Endothelial cell (in vitro differentiated cells): ENCODE measurements at regions not wholly inside any gene's neighbourhood (a gene's known extent, or its start where the extent isn't known, plus 50 kb on each side); places are given as distances from the start of the nearest gene placed in this dataset.
"Not testable (repeated sequence)": the region's sequence is repeated elsewhere in the genome, so short reads cannot be mapped to it uniquely, and the experiment has no call there.

ENCODE experiments used
- DNase-seq: peaks from one replicate; pipeline ENCODE4 v3.0.0; 2021; ENCODE audit warnings: low spot score
- H3K27ac Mint-ChIP-seq: one replicate; pipeline ENCODE4 v1.8.0; 2021; ENCODE audit warnings: mixed read lengths, inconsistent platforms; ENCODE audit not compliant: unreplicated experiment
- H3K27me3 Mint-ChIP-seq: one replicate; pipeline ENCODE4 v1.8.0; 2021; ENCODE audit warnings: mild to moderate bottlenecking, moderate library complexity, mixed read lengths, inconsistent platforms; ENCODE audit not compliant: unreplicated experiment
- H3K36me3 Mint-ChIP-seq: one replicate; pipeline ENCODE4 v1.8.0; 2021; ENCODE audit warnings: mild to moderate bottlenecking, low read depth, mixed read lengths, inconsistent platforms; ENCODE audit not compliant: unreplicated experiment
- H3K4me1 Mint-ChIP-seq: one replicate; pipeline ENCODE4 v1.8.0; 2021; ENCODE audit warnings: mild to moderate bottlenecking, mixed read lengths, inconsistent platforms; ENCODE audit not compliant: unreplicated experiment
- H3K4me3 Mint-ChIP-seq: one replicate; pipeline ENCODE4 v1.8.0; 2021; ENCODE audit warnings: mild to moderate bottlenecking, mixed read lengths, inconsistent platforms; ENCODE audit not compliant: unreplicated experiment
- H3K9me3 Mint-ChIP-seq: one replicate; pipeline ENCODE4 v1.8.0; 2021; ENCODE audit warnings: mixed read lengths, inconsistent platforms; ENCODE audit not compliant: unreplicated experiment
- CTCF ChIP-seq: fragments of 200-600 bp; sonication (generic); IDR thresholded peaks from one replicate; pipeline ENCODE4 v1.5.0; 2021; ENCODE audit warnings: antibody characterized with exemption; ENCODE audit not compliant: unreplicated experiment

GRCh38 chr6:150775415-150776203 is 89.9 kb upstream of the MTHFD1L start:
- Mint-ChIP-seq H3K9me3 (peaks cover 5% of the 10 kb centered on the region), H3K4me3 (peak overlapping the region; percentile 68), H3K27me3 (peaks cover 12% of the 10 kb centered on the region), H3K36me3 (peaks cover 52% of the 10 kb centered on the region), H3K27ac (peak overlapping the region; percentile 26), H3K4me1 (peaks cover 19% of the 10 kb centered on the region)
- no peak for TF ChIP-seq CTCF
- peak; percentile 26 for DNase-seq

GRCh38 chr6:150777736-150778135 is 87.8 kb upstream of the MTHFD1L start:
- H3K4me3 Mint-ChIP-seq: peak overlapping the region; percentile 82
- peak overlapping the region; percentile 59 for H3K27ac Mint-ChIP-seq
- H3K36me3 Mint-ChIP-seq: peaks cover 52% of the 10 kb centered on the region
- TF ChIP-seq CTCF: no peak
- no peak for DNase-seq
- peaks cover 5% of the 10 kb centered on the region for H3K9me3 Mint-ChIP-seq
- peaks cover 23% of the 10 kb centered on the region for H3K4me1 Mint-ChIP-seq
- H3K27me3 Mint-ChIP-seq: peaks cover 11% of the 10 kb centered on the region

GRCh38 chr6:150783813-150784212 is 81.7 kb upstream of the MTHFD1L start:
- Mint-ChIP-seq H3K4me1 (peaks cover 8% of the 10 kb centered on the region), H3K9me3 (no peaks in the 10 kb centered on the region), H3K36me3 (peaks cover 45% of the 10 kb centered on the region), H3K27ac (no peak overlapping the region), H3K4me3 (no peak overlapping the region), H3K27me3 (peaks cover 8% of the 10 kb centered on the region)
- TF ChIP-seq CTCF: no peak
- DNase-seq: no peak

- no peak for DNase-seq
- Mint-ChIP-seq H3K27me3 (peaks cover 15% of the 10 kb centered on the region), H3K4me3 (no peak overlapping the region), H3K36me3 (peaks cover 56% of the 10 kb centered on the region), H3K9me3 (no peaks in the 10 kb centered on the region), H3K4me1 (peaks cover 7% of the 10 kb centered on the region), H3K27ac (no peak overlapping the region)
- no peak for TF ChIP-seq CTCF
These were observed 78.1 kb upstream of the MTHFD1L start for GRCh38 chr6:150787429-150787828.

- H3K27ac Mint-ChIP-seq: no peak overlapping the region
- TF ChIP-seq CTCF: no peak
- H3K9me3 Mint-ChIP-seq: no peaks in the 10 kb centered on the region
- H3K4me3 Mint-ChIP-seq: no peak overlapping the region
- H3K27me3 Mint-ChIP-seq: peaks cover 15% of the 10 kb centered on the region
- no peak for DNase-seq
- peaks cover 54% of the 10 kb centered on the region for H3K36me3 Mint-ChIP-seq
- peaks cover under 1% of the 10 kb centered on the region for H3K4me1 Mint-ChIP-seq
These were observed 77.4 kb upstream of the MTHFD1L start for GRCh38 chr6:150788089-150788488.

GRCh38 chr6:150789906-150790305 is 75.6 kb upstream of the MTHFD1L start:
- H3K4me3 Mint-ChIP-seq: peak overlapping the region; percentile 21

More at GRCh38 chr6:150789906-150790305, 75.6 kb upstream of the MTHFD1L start:
- DNase-seq, H3K9me3 Mint-ChIP-seq, H3K4me1 Mint-ChIP-seq, H3K27ac Mint-ChIP-seq: not testable (repeated sequence)
- H3K27me3 Mint-ChIP-seq: peaks cover 18% of the 10 kb centered on the region
- H3K36me3 Mint-ChIP-seq: peaks cover 40% of the 10 kb centered on the region
